ENCODE measurements at regions not wholly inside any gene's neighbourhood (a gene's known extent, or its start where the extent isn't known, plus 50 kb on each side); places are given as distances from the start of the nearest gene placed in this dataset.
"Not testable (repeated sequence)": the region's sequence is repeated elsewhere in the genome, so short reads cannot be mapped to it uniquely, and the experiment has no call there.

DNA sequence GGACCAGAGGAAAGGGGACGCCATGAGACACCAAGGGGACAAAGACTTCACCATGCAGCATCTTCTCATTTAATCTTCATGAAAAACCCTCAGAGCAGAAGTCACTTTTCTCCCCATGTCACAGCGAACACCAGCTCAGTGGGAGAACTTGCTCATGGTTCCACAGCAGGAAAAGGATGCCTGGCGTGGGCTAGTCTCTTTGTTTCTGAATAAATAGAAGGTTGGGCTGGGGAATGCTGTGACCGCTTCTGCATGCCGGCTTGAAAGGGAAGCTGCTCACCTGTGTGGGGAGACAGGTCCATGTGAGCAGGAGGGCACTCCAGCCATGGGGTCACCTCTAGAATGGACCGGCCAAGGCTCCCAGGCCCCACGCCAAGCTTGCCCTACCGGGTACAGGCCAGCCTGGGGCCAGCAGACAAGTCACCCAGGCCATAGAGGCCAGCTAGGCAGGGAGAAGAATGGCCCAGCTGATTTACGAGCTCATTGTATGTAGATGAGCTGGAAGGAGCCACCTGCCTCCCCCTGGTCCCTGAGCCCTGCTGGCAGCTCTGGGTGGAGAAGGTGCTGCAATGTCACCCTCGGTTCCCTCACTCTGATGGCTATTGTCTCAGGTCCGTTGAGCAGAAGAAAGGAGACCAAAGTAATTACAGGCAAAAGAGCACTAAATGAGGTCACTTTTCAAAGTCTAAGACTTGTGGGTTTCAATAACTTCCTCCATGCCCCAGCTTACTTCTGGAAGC, 82.0 kb upstream of the PDZD8 start:
- DNase-seq, result no peak

DNA sequence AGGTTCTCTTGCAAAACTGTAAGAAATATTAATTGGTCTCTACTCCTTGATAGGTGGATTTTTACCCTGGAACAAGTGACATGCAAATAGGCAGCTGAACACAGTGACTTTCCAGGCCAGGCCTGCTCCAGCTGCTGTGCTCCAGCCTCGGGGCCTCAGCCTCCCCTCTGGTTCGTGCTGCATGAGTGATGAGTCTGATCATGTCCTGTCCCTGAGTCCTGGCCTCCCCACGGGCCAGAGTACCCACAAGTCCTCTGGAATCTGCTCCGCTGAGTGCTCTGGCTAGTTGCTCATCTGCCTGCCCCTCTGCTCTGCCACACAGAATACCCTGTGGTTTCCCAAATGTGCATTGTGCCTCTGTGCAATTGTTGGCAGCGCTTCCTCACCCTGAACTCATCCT, 80.1 kb upstream of the PDZD8 start:
- DNase-seq, result no peak

DNA sequence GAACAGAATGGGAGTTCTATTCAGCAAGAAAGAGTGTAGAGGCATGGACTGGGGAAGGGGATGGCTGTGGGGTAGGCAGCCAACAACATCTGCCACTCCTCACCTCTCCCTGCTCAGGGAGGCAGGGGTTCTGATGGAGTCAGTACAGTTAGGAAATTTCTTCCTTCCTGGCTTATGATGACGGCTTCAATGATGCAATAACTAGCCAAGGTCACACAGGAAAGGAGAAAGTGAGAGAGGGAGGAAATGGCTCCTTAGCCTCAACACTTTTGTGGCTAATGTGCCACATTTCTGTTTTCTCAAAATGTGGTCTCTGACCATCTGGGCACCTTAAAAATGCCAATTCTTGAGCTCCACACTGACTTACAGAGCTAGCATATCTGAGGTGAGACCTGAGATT, 79.3 kb upstream of the PDZD8 start:
- no peak for DNase-seq

DNA sequence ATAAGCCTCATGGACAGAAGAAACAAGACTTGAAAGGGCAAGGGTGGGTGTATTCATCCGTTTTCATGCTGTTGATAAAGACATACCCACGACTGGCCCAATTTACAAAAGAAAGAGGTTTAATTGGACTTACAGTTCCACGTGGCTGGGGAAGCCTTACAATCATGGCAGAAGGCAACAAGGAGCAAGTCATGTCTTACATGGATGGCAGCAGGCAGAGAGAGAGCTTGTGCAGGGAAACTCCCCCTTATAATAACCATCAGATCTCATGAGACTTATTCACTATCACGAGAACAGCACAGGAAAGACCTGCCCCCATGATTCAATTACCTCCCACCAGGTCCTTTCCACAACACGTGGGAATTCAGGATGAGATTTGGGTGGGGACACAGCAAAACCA, 78.2 kb upstream of the PDZD8 start:
- not testable (repeated sequence) for DNase-seq

DNA sequence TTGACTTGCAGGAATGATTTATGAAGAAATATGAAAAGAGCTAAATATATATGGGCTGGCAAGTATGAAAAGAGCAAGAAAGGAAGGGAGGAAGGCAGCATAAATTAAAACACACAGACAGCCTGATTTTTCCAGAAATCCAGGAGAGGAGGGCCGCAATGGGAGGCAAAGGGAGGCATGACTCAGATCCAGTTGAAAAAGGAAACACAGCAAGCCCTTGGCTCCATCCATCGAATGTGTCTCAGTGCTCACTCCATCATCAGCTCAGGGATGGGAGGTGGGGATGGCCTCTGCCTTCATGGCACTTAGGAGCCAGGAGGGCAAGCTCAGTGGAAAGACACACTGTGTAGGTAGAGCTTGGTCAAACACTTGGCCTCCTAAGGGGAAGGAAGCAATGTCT, 75.7 kb upstream of the PDZD8 start:
- DNase-seq, result no peak

GRCh38 chr10:117449636-117450035, 74.4 kb upstream of the PDZD8 start:
- peak; percentile 44 for DNase-seq

- no peak for DNase-seq
Measured at GRCh38 chr10:117448802-117449201, 73.6 kb upstream of the PDZD8 start.

DNA sequence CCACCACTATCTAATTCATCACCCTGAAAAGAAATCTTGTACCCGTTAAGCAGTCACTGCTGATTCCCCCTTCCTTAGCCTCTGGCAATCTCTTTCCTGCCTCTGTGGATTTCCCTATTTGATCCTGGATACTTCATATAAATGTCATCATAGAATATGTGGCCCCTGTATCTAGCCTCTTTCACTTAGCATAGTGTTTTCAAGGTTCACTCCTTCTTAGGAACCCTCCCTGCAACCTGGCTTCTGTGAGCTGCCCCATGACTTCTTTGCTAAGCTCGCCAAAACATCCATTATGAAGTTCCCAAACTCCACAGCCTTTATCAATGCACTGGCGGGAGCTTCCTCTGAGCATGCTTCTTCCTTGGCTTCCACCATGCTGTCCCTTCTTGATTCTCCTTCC, 70.8 kb upstream of the PDZD8 start:
- DNase-seq, result no peak

DNA sequence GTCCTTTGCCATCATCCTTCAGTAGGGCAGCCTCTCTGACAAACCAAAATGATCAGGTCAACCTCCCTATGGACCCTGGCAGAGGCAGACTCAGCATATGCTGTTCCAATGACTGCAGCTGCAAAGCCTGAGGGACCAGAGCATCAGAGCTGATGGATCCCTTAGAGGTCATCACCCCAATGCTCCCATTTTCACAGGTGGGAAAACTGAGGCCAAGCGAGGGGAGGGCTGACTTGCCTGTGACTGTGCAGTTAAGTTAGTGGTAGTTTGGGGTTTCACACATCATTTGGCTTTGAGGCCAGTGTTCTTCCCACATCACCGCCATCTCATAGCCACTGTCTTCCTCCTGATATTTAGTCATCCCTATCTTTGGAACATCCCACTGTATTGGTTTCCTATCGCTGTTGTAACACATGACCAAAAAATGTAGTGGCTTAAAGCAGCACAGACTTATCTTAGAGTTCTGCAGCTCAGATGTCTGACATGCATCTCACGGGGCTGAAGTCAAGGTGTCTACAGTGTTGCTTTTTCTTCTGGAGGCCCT, 69.3 kb upstream of the PDZD8 start:
- no peak for DNase-seq

- no peak for DNase-seq
Measured at GRCh38 chr10:117443686-117444041, 68.4 kb upstream of the PDZD8 start.

DNA sequence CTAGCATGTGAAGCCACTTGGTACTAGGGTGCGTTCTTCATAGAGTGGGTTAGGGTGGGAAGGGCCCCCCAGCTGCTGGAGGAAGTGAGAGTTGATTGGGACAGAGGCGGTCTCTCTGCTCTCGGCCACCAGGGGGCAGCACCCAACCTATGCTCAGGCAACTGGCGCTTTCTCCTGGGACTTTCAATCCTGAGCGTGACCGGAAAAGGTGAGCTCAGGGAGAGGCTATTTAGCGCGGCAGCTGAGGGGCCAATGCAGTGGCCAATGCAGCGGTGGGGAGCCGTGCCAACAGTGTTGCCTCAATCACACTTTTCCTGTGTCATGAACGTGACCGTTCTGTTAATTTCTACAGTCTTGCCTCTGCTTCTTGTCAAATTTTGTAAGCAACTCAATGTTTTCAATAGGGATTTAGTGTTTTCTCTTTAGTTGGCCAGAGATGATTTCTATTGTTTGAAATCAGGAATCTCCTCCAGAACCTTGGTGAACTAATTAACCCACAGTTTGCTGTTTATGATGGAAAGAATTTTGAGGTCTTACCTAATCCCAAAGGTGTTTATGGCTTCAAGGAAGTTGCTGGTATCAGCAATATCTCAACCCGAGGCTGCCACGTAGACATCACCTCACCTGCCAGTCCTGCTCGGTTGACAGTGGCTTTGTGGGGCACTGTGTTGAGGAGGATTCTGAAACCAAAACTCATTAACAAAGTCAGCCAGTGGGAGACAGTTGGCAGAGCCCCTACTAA, 67.9 kb upstream of the PDZD8 start:
- peak; percentile 81 for DNase-seq

DNA sequence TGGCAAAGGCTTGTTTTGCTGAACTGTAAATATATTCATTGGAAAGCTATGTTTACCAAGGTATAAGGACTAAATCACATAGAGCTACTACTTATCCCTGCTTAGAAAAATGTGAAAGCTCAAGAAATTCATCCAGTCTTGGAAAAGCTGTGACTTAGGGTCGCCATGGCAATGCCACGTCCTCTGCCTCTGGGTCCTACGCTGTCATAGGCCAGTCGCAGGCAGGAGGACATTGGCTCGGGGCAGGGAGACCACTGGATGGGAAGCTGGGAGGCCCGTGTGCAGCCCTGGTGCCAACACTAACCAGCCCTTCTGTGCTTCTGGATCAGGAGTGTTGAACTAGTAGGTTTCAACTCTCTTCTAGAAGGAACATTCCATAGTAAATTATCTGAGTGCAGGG, 67.3 kb upstream of the PDZD8 start:
- no peak for DNase-seq

DNA sequence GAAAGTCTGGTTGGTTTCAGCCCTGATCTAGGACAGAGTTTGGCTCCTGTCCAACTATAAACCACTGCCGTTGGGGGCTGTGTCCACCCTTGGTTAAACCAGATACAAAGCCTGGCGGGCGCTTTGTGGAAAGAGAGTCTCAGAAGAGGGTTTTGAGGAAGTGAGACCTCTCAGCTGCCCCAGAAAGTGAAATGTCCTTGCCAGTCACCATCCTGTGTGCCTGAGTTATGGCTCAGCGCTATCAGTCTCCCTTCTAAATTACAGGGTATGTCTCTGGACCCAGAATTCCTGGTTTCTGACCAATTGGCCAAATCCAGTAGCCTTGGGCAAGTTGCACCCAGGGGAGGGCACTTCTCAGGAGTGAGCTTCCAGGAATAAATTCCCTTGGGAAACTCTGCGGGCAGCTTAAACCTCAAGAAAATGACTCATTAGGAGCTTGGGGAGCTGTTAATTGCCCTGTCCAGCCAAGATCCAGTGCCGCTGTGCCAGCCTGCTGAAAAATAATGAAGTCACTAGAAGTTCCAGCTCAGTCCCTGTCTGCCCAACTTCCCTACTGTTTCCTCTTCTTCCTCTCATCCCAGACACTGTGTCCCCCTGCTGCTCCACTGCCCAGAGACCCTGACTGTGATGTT, 66.7 kb upstream of the PDZD8 start:
- DNase-seq, result peak; percentile 76

DNA sequence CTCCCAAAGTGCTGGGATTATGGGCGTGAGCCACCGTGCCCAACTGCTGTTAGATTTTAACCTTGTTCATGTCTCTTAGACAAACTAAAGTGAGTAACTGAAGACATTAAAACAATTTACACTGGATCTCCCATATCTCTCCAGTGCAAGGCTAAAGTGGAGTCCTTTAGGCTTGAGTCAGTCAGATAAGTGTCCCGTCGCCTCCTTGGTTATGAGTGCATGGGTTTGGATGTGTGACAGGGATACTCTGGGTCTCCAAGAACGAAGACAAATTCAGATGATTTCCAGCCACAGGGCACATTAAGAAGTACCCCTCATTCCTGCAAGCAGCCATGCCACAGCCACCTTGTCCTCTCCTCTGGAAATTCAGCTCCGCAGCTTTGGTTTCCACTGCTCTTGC, 66.1 kb upstream of the PDZD8 start:
- DNase-seq, result peak; percentile 52

DNA sequence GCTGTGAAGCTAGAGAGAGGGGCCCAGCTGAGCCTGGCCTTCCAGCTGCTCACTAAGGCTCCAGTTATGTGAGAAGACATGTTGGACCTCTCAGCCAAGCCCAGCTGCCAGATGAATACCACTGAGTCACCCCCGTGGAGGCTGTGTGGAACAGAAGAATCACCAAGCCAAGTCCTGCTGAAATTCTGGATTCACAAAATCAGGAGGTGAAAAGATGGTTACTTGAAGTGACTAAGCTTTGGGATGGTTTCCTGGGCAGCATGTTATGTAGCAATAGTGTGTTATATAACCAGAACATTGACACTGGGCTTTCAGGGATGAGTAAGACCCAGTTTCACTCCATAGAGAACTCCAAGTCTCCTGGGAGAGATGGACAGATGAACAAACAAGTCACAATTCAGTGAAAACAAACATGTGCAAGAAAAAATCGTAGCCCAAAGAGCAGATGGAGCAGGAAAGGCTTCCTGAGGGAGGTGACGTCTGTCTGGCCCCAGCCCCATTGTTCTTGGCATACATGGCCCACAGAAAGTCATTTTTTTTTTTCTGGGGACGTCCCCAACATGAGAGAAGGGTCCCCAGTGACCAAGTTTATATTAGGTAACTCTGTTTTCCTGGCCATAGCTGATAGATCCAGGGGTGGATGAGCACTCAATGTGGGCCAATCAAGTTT, 64.1 kb upstream of the PDZD8 start:
- no peak for DNase-seq

DNA sequence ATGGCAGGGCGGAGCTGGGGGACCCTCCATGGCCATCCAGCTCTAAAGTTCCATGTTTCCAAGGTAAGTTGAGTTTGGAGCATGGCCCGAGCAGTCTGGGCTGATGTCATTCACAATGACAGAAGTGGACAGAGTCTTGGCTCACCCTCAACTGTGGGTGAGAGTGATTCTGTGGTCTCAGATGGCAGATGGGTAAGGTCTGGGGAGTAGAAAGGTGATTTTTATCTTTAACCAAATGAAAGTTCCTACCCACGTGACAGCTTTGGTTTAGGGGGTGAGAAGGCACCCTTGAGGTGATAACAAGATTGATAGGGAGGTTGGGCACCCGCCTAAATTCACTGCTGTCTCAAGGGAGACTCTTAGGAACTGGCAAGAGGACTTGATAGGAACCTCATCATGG, 57.6 kb upstream of the PDZD8 start:
- peak; percentile 78 for DNase-seq

- peak; percentile 77 for DNase-seq
Measured at GRCh38 chr10:117431160-117431559, 55.9 kb upstream of the PDZD8 start.

DNA sequence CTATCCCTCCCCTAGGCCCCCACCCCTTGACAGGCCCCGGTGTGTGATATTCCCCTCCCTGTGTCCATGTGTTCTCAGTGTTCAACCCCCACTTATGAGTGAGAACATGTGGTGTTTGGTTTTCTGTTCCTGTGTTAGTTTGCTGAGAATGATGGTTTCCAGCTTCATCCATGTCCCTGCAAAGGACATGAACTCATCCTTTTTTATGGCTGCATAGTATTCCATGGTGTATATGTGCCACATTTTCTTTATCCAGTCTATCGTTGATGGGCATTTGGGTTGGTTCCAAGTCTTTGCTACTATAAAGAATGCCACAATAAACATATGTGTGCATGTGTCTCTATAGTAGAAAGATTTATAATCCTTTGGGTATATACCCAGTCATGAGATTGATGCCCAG, 55.3 kb upstream of the PDZD8 start:
- DNase-seq, result not testable (repeated sequence)

DNA sequence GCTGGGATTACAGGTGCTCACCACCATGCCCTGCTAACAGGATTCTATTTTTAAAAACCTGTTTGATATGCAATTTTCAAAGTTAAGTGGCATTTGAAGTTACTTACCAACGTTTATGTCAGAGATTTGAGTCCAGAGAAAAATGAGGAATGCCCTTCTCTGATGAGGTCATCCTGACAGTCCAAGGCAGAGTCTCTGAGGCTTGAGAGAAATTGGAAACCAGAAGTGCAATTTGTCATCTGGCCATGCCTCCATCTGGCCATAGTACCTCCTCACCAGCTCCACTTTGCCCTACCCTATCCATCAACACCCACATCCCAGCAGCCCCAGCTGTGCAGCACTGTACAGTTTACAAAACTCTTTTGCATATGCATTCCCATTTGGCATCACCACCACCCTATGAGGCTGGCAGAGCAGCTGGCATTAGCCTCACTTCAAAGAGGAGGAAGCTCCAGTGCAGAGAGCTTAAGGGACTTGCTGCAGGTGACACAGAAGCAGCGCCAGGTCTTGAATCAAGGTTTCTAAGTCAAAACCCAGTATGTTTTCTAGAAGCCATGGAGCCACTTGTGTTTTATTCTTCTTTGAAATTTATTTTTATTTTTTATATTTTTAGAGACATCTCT, 54.5 kb upstream of the PDZD8 start:
- DNase-seq, result no peak

GRCh38 chr10:117427356-117427755, 52.1 kb upstream of the PDZD8 start:
- no peak for DNase-seq

GRCh38 chr10:117425974-117426566, 50.8 kb upstream of the PDZD8 start:
- peak; percentile 51 for DNase-seq

DNA sequence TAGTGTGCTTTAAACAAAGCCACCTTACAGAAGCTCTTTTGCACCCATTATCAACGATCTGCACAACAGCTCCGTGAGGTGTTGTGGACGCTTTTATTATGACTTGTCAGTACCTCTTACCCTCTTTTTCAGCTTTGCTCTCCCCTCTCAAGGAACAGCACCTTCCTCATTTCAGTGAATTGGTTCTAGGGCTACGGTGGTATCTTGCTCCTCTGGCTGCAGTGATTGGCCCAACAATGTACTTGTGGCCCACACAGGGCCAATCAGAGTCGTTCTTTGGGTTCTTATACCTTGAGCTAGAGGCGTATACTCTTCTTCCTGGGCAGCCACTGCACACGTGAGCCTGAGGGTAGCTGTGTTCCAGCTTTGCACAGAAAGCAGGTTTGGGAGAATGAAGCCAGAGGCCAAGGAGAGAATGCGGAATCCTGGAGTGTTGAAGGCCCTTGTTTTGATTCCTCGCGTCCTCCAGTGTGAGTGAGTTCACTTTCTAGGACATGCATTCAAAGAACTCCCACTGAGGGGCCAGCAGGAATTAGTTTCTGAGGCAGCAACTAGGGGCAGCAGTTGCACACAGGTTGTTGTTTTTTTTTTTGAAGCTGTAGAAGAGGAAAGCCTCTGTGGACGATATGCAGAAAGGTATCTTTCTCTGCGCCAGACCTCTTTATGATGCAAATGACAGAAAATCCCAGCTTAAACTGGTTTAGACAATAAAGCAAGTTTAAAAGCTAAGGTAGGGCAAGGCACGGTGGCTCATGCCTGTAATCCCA, 49.8 kb upstream of the PDZD8 start:
- DNase-seq, result peak; percentile 74
